ENCODE measurements at regions not wholly inside any gene's neighbourhood (a gene's known extent, or its start where the extent isn't known, plus 50 kb on each side); places are given as distances from the start of the nearest gene placed in this dataset.

DNA sequence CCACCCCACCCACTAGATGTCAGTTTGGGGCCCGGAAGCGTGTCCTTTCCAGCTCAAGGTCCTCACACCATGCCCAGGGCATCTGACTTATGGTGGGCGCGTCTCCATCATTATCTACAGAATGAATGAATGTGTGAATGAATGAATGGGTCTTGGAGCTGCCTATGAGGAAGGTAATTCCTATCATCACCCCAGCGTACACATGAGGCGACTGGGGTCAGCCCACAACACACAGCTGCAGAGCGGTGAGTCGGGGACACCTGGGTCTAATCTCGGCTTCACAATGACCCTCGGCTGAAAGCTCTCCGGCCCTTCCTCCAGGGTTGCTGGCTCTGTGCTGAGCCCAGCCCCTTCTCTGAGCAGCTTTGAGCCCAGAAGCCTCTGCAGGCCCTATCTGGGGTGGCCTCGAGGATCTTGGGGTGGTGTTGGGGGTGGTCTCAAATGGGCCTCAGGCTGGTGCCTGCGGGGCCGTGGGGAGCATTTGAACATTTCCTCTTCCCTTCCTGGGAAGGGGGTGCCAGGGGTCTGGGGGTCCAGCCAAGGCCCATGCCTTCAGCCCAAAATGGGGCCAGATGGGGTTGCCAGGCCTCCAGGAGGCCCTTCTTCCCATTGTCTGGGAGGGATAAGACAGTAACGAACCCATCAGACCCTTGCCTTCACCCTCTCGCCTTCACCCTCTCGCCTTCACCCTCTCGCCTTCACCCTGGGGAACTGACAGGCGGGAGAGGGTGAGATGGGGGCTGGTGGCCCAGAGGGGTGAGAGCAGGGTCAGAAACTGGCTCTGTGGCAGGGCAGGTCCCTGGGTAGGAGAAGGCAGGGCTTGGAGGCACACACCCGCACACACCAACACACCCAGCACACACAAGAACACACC is 82.4 kb downstream of the MYEOV start:
- no peak for FAIRE-seq
- Histone ChIP-seq H3K4me1 (ENCODE audit: control insufficient read depth, extremely low read depth, insufficient read depth, low read length) (no peaks in the 10 kb centered on the region), H3K4me3 (replicated peaks in 1 of 3; ENCODE audit: insufficient read depth in 1 of 3, low read depth in 1 of 3, low read length in 3 of 3) (no peak overlapping the region), H3K27ac (ENCODE audit: insufficient read depth, low read depth, low read length) (no peak overlapping the region), H3K9me3 (replicated peaks; ENCODE audit: control insufficient read depth, insufficient read depth, low read length) (no peaks in the 10 kb centered on the region), H2AFZ (ENCODE audit: low read depth, low read length) (no peak overlapping the region), H3K4me2 (ENCODE audit: insufficient read depth, low read length) (no peak overlapping the region), H3K79me2 (ENCODE audit: control insufficient read depth, insufficient read depth, low read length) (no peaks in the 10 kb centered on the region), H3K9me1 (replicated peaks; ENCODE audit: control insufficient read depth, extremely low read depth, insufficient read depth, low read length) (no peaks in the 10 kb centered on the region), H3K36me3 (ENCODE audit: control insufficient read depth in 2 of 2, extremely low read depth in 1 of 2, insufficient read depth in 2 of 2, low read length in 2 of 2) (no peaks in the 10 kb centered on the region), H3K27me3 (ENCODE audit: control insufficient read depth in 2 of 2, insufficient read depth in 2 of 2, low read length in 2 of 2) (no peaks in the 10 kb centered on the region), H3K9ac (replicated peaks; ENCODE audit: extremely low read depth, insufficient read depth, low read length) (no peak overlapping the region), H4K20me1 (replicated peaks; ENCODE audit: control insufficient read depth, extremely low read depth, insufficient read depth, low read length) (no peaks in the 10 kb centered on the region)
- POLR2A ChIA-PET, result no interaction called here
- TF ChIP-seq JUN (IDR thresholded peaks at IDR 0.05; ENCODE audit: borderline replicate concordance, insufficient read depth, insufficient read length, low read depth) (no peak), POLR2A (IDR thresholded peaks at IDR 0.05; ENCODE audit: low read depth, low read length) (no peak), EZH2 (IDR thresholded peaks at IDR 0.05; ENCODE audit: borderline replicate concordance, low read depth, low read length, severe bottlenecking) (no peak), FOS (IDR thresholded peaks at IDR 0.05; ENCODE audit: borderline replicate concordance, insufficient read depth, low read length) (no peak), MYC (IDR thresholded peaks at IDR 0.05; ENCODE audit: low read depth, low read length) (no peak), POLR2AphosphoS5 (IDR thresholded peaks at IDR 0.05; ENCODE audit: insufficient read depth, low read depth, low read length) (no peak), GATA2 (IDR thresholded peaks at IDR 0.05; ENCODE audit: insufficient read depth, insufficient read length, low read depth, low read length) (no peak)
- TF ChIP-seq, protein P1, sequence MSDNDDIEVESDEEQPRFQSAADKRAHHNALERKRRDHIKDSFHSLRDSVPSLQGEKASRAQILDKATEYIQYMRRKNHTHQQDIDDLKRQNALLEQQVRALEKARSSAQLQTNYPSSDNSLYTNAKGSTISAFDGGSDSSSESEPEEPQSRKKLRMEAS (IDR thresholded peaks at IDR 0.05; ENCODE audit: insufficient read depth, insufficient read length), result no peak
- TF ChIP-seq, protein P2, sequence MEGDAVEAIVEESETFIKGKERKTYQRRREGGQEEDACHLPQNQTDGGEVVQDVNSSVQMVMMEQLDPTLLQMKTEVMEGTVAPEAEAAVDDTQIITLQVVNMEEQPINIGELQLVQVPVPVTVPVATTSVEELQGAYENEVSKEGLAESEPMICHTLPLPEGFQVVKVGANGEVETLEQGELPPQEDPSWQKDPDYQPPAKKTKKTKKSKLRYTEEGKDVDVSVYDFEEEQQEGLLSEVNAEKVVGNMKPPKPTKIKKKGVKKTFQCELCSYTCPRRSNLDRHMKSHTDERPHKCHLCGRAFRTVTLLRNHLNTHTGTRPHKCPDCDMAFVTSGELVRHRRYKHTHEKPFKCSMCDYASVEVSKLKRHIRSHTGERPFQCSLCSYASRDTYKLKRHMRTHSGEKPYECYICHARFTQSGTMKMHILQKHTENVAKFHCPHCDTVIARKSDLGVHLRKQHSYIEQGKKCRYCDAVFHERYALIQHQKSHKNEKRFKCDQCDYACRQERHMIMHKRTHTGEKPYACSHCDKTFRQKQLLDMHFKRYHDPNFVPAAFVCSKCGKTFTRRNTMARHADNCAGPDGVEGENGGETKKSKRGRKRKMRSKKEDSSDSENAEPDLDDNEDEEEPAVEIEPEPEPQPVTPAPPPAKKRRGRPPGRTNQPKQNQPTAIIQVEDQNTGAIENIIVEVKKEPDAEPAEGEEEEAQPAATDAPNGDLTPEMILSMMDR (IDR thresholded peaks at IDR 0.05; ENCODE audit: extremely low read depth in 1 of 2, insufficient read depth in 1 of 2, low read depth in 1 of 2, low read length in 2 of 2), result no peak
- dilution Hi-C loops (cut with MboI; ENCODE audit: extremely low pct_ligation_motif_present, low sequenced_read_pairs) (no loop called here), intact Hi-C loops (cut with micrococcal nuclease) (no loop called here)
- CTCF ChIA-PET, result interaction anchor here (1.4 kb wide), 1 partner anchor 245 kb away, joined by 5 read pairs; no protein-coding TSS in a partner anchor
- no peak for DNase-seq (ENCODE audit: low read depth, low spot score)
- BruUV-seq (replicated peaks), result no TSS peak
